22Rv1 (cell line): ENCODE measurements at regions not wholly inside any gene's neighbourhood (a gene's known extent, or its start where the extent isn't known, plus 50 kb on each side); places are given as distances from the start of the nearest gene placed in this dataset.

Experiments
- CTCF ChIP-seq: fragments of 450-650 bp; IDR thresholded peaks from 2 replicates; pipeline ENCODE4 v1.5.1; 2017; ENCODE audit warnings: mild to moderate bottlenecking
- ZFX ChIP-seq: fragments of 450-650 bp; IDR thresholded peaks from 2 replicates; pipeline ENCODE4 v1.6.1; 2017; ENCODE audit warnings: antibody characterized with exemption, borderline replicate concordance

DNA sequence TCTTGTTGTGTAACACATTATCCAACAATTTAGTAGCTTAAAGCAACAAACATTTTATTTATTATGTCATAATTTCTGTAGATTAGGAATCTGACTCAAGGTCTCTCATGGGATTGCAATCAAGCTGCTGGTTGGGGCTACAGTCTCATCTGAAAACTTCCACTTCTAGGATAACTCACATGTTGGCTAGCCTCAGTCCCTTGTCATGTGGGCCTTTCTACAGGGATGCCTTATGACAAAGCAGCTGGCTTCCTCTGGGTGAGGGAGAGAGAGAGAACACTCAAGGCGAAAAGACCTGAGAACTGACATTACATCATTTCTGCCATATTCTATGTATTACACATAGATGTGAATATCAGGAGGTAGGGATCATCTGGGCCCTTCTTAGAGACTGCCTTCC lies 317.9 kb upstream of the VRK2 start:
- TF ChIP-seq CTCF (no peak), ZFX (no peak)
